C4-2B (cell line): ENCODE measurements at regions not wholly inside any gene's neighbourhood (a gene's known extent, or its start where the extent isn't known, plus 50 kb on each side); places are given as distances from the start of the nearest gene placed in this dataset.
"Not testable (repeated sequence)": the region's sequence is repeated elsewhere in the genome, so short reads cannot be mapped to it uniquely, and the experiment has no call there.

Experiments
- CTCF ChIP-seq: fragments of 450-650 bp; conservative IDR thresholded peaks from 2 replicates; pipeline ENCODE4 v1.5.1; 2017; ENCODE audit warnings: mild to moderate bottlenecking
- ZFX ChIP-seq: fragments of 450-650 bp; IDR thresholded peaks from 2 replicates; pipeline ENCODE4 v1.6.1; 2017

DNA sequence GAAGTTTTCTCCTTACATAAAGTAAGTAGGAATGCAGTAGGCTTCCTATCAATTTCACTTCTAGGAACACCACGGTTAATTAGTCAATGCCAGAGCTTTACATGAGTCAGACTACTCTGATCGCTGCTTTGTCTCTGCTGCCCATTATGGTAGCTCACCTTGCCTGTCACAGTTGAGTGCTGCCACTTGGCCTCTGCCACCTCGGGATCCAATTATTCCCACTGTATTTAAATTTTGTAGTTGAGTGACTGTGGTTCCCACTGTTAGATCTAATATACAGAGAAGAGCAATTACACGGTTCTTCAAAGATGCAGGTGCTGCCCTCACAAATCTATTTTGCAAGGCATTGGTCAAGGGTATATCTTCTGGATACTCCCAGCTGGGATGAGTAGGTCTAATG is 92.5 kb upstream of the CABCOCO1 start:
- TF ChIP-seq CTCF, ZFX: not testable (repeated sequence)
